GM18517 (cell line): ENCODE measurements at regions not wholly inside any gene's neighbourhood (a gene's known extent, or its start where the extent isn't known, plus 50 kb on each side); places are given as distances from the start of the nearest gene placed in this dataset.
"Not testable (repeated sequence)": the region's sequence is repeated elsewhere in the genome, so short reads cannot be mapped to it uniquely, and the experiment has no call there.

ENCODE experiments used
- ATAC-seq: cut with Tn5 transposase; IDR thresholded peaks from one replicate; pipeline ENCODE4 v1.9.1; 2021; ENCODE audit warnings: mild to moderate bottlenecking, moderate library complexity; ENCODE audit not compliant: unreplicated experiment

GRCh38 chr7:131869169-131869844 lies 312.9 kb upstream of the PODXL start:
- ATAC-seq = no peak

DNA sequence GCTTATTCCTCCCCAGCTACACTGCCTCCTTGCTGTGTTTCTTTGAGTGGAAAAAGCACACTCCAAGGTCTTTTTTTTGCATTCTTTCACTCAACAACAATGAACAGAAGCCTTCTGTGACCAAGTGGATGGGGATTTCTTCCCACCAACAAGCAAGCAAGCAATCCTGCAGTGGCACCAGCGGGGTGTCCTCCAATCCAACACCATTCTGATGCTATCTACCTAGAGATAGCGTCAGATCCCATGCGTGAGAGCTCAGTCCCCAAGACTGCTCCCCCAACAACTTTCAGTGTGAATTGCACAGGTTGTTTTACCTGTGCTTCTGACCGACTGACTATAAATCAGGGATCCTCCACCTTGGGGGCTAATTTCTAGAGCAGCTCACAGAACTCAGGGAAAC lies 311.0 kb upstream of the PODXL start:
- ATAC-seq = no peak

- no peak for ATAC-seq
Measured at GRCh38 chr7:131865911-131866310, 309.5 kb upstream of the PODXL start.

- no peak for ATAC-seq
Measured at GRCh38 chr7:131861620-131862346, 305.4 kb upstream of the PODXL start.

DNA sequence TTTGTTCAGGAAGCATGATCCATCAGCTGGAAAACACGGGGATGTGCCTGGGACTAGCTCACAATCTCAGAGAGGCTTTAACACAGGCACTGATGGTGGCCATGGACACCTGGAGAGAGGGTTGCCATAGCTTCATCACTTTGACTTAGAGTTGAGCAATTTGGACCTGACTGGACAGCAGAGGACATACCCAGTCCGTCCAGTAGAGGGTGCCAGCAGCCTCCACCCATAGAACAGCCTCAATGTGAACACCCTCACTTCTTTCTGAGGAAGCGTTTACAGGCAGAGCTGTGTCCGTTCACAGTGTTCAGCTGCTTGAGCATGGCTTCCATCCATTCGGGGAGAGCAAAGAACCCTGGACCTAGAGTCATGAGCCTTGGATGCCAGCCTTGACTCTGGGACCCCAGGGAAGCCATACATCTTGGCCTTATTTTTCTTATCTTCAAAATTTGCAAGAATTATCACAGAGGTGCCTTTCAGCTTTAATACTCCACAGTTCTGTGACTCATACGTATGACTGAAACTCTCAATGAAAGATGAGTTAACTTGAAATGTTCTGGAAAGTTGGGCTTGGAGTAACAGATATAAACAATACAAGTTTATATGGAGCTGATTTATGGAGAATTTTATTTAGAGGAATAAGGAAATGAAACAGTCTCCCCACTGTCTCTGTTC lies 302.9 kb upstream of the PODXL start:
- ATAC-seq = peak; percentile 80

DNA sequence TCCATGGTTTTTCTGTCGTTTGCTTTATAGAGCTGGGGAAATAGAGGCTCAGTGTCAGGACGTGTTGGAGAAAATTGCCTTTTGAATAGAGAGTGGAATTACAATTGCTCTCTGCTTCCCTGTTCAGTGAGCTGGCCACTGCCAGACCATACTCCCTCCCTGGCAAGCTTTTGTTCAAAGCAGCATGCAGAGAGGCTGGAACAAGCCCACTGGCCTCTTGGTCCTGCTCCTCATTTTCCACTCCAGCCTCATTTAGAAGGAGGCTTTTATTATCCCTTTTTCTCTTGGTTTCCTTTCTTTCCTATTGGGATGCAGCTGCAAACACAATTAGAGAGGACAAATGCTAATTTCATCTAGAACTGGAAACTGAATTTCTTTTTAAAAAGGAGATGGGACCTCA lies 302.2 kb upstream of the PODXL start:
- ATAC-seq = no peak

- no peak for ATAC-seq
Measured at GRCh38 chr7:131849472-131849871, 293.0 kb upstream of the PODXL start.

DNA sequence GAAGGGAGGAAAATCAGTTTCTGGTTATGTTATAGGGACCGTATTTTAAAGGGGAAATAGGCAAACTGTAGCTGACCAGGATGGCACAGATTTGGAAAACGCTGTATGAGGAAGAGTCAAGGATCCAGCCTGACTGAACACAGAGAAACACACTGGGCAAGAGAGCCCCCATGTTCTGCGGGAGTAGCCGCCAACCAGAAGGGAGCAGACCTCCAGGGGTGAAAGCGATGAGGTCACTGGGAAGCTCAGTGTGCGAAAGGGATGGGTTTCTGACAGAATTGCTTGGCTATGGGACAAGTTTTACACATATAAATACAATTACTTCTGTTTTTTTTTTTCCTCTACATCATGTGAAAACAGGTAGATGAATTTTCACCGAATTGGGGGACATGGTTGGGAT lies 291.6 kb upstream of the PODXL start:
- no peak for ATAC-seq

DNA sequence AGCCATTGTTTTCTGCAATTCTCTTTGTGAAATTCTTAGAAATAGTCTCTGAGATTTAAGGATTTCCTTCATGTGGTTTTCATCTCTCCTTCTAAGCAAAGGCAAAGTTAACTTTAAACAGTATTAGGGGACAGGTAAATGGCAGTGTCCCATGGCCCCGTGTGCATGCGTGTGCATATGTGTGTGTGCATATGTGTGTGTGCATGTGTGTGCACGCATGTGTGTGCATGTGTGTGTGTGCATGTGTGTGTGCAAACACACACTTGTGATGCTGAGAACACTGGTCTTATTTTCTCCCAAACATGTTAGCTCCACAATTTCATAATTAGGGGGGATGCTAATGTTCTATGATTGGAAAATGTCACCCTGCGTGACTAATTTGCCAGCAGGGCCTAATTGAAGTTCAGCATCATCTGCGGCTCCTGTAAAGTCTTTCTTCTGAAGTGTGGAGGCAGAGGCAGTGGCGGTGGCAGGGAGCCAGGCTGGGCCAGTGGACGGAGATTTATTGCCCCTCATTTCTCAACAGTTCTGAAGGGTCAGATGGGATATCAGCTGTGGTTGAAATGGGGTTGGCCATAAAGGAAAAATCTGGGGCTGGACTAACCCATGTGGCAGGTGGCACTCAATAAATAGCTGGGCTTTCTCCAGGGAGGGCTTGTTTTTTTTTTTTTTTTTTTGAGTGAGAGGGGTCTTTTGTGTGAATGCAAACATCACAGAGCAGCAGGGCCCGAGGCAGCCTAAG lies 289.3 kb upstream of the PODXL start:
- no peak for ATAC-seq

- no peak for ATAC-seq
Measured at GRCh38 chr7:131844369-131844768, 287.9 kb upstream of the PODXL start.

DNA sequence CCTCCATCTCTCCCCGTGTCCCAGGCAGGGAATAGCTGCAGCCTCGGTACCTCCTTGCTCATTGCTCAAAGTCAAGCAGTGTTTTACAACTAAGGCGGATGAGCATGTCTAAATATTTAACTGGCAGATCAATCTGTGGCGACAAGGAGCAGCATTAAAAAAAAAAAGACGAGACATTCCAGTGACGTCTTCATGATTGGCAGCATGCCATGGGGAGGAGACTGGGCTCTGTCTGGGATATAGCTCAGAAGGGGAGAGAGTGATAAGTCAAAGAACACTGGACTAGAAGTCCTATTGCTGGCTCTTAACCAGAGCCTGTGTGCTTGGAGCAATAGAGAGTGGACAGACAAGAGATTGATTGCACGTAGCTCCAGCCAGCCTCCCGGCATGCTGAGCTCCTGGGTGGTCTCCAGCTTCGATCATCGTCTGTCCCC lies 287.5 kb upstream of the PODXL start:
- no peak for ATAC-seq

- no peak for ATAC-seq
Measured at GRCh38 chr7:131839967-131840690, 283.7 kb upstream of the PODXL start.

DNA sequence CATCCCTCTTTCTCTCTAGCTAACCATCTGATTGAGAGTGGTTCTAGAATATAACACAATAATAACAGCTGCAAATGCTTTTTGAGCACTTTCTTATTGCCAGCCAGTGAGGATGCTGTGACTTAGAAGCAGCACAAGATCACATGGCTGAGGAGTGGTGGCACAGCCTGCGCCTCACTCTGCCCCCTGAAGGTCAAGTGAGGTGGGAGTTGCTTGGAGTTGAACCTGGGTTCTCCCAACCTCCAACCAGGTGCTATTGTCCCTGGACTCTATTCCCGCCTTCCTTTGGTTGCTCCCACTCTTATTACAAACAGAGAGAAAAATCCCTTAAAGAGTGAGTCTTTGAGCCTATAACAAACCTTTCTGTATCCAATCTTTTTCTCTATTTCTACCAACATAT lies 280.3 kb upstream of the PODXL start:
- no peak for ATAC-seq

- ATAC-seq = no peak
Measured at GRCh38 chr7:131835141-131835540, 278.7 kb upstream of the PODXL start.

- no peak for ATAC-seq
Measured at GRCh38 chr7:131830681-131831080, 274.3 kb upstream of the PODXL start.

DNA sequence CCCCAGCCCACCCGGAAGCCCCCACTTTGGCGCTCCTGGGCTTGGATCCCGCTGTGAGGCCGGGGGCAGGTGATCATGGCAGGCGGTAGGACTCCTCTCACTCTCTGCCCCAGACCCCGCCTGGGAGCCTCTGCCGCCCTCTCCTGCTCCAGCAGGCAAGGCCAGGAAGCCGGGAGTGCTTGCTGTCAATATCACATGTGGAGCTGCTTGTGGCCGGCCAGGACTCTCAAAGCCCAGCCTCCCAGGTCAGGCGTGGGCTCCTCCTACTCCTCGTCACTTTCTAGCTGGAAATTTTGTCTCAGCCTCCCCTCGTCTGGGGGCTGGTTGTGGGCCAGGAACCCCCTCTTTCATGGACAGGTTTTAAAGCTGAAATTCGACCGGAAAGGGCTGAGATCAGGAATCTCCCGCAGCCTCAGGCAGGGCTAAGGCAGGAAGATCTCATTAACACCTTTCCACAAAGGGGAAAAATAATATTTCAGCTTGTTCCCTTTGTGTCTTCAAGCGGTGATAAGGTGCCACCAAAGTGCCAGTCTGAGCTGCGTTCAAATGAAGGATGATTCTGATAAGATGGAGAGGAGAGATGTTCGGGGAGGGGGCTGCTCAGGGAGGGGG lies 273.6 kb upstream of the PODXL start:
- no peak for ATAC-seq

GRCh38 chr7:131827421-131827820 lies 271.0 kb upstream of the PODXL start:
- ATAC-seq = no peak

GRCh38 chr7:131826960-131827359 lies 270.5 kb upstream of the PODXL start:
- ATAC-seq = no peak

DNA sequence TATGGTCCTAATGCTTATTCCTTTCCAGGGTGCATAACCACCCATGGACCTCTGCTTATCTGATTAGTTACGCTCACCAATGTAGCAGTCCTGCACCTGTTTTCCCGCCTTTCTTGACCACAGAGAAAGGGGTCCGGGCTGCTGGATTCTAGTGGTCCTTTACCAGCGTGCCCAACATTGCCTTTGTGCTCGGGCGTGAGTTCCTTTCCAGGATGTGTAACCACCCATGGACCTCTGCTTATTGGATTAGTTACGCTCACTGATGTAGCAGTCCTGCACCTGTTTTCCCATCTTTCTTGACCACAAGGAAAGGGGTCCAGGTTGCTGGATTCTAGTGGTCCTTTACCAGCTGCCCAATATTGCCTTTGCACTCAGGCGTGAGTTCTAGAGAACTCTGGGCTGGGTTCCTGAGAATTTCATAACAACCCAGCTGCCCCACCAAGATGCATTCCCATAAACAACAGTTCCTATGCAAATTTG lies 267.6 kb upstream of the PODXL start:
- not testable (repeated sequence) for ATAC-seq

- no peak for ATAC-seq
Measured at GRCh38 chr7:131819891-131820290, 263.5 kb upstream of the PODXL start.
